Stimulated activated CD4-positive, alpha-beta T cell treated with anti-CD3 and anti-CD28 coated beads, Interleukin-1b, Interleukin-23, amount 100 ng/mL, for 4 hours (primary cell): ENCODE measurements at regions not wholly inside any gene's neighbourhood (a gene's known extent, or its start where the extent isn't known, plus 50 kb on each side); places are given as distances from the start of the nearest gene placed in this dataset.
"Not testable (repeated sequence)": the region's sequence is repeated elsewhere in the genome, so short reads cannot be mapped to it uniquely, and the experiment has no call there.

Experiments
- DNase-seq, 2 donors: peaks; one replicate each; pipeline ENCODE4 v3.0.0-alpha.2; 2020; ENCODE audit warnings: low read depth in 2 of 2

- DNase-seq: no peak
Measured at GRCh38 chr12:93080452-93080851, 151.4 kb upstream of the EEA1 start.

- DNase-seq: no peak
Measured at GRCh38 chr12:93080994-93081809, 152.1 kb upstream of the EEA1 start.

GRCh38 chr12:93081810-93082165 is 152.7 kb upstream of the EEA1 start:
- DNase-seq: no peak

DNA sequence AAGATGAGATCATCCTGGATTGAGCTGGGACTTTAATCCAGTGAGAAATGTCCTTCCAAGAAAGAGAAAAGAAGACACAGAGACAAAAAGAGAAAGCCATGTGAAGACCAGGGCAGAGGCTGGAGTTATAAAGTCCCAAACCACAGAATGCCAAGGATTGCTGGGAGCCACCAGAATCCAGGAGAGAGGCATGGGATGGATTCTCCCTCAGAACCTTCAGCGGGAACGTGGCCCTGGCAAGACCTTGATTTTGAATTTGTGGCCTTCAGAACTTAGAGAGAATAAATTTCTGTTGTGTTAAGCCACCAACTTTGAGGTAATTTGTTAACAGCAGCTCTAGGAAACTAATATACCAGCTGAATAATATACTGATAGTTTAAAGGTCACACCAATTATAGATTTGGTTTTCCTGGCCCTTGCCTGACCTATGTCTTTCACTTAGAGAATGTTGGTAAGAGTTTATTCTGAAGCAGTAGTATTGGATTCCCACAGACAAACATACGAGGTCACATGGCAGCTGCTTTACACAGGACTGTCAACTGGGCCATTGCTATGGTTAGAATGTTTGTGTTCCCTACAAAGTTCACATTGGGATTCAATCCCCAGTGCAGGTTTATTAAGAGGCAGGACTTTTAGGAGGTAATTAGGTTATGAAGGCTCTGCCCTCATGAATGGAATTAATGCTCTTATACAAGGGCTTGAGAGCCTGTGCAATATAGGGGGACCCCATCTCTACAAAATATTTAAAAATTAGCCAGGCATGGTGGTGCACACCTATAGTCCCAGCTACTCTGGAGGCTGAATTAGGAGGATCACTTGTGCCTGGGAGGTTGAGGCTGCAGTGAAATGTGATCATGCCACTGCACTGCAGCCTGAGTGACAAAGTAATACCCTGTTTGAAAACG is 156.5 kb upstream of the EEA1 start:
- no peak for DNase-seq

GRCh38 chr12:93086288-93086727 is 157.2 kb upstream of the EEA1 start:
- DNase-seq: no peak

GRCh38 chr12:93087840-93088610 is 158.9 kb upstream of the EEA1 start:
- DNase-seq: no peak

GRCh38 chr12:93089805-93090569 is 160.9 kb upstream of the EEA1 start:
- DNase-seq: no peak

DNA sequence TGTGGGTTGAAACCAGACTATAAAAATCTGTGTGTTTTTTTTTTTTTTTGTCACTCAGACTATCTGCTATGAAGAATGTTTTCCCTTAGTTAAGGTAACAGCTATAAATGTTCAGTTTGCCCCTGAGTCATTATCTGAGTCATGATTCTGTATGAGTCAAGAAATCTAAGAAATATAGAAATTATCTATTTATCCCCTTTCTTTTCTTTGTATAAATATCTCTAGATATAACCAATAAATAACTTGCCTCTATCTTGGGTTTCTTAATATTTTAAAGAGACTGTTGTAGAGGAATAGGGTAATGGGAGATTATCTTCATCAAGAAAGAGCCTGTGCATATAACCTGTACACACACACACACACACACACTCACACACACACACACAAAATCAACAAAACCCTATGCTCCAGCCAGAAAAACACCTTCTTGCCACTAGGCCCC is 161.7 kb upstream of the EEA1 start:
- DNase-seq: no peak

- DNase-seq: no peak
Measured at GRCh38 chr12:93091886-93092648, 163.0 kb upstream of the EEA1 start.

DNA sequence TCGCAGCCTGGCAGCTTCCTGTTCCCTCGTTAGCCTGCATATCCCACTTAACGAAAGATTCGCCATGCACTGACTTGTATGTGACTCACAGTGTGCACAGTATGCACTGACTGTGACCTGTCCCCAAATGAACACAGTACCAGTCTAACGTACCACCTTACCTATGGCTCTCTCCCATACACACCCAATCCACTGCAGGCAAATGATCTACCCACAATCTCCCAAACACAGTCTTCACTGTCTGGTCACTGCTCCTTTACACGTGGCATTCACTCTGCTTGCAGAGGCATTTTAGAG is 163.5 kb upstream of the EEA1 start:
- DNase-seq: no peak

DNA sequence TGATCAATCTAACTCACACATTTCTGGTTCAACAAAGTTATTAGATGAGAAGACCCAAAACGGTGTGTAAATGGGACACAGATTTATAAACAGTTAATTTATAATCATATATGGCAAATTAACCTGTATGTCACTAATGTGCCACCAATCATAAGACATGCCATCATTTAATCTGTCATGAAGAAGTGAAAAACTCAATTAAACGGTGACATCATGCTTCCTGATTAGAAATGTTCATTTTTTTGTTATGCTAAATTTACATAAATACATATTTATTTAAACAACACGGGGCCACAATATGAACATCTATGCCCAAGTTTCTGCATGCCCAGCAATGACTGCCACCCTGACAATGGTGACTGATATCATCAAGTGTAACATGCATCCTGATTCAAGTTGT is 164.1 kb upstream of the EEA1 start:
- DNase-seq: no peak

DNA sequence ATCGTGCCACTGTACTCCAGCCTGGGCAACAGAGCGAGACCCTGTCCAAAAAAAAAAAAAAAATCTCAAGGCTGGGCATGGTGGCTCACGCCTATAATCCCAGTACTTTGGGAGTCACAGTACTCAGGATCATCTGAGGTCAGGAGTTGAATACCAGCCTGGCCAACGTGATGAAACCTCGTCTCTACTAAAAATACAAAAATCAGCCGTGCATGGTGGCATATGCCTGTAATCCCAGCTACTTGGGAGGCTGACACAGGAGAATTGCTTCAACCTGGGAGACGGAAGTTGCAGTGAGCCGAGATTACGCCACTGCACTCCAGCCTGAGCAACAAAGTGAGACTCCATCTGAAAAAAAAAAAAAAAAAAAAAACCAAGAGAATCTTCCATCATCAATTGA is 165.1 kb upstream of the EEA1 start:
- not testable (repeated sequence) for DNase-seq

GRCh38 chr12:93094988-93095737 is 166.1 kb upstream of the EEA1 start:
- no peak for DNase-seq

GRCh38 chr12:93097417-93097816 is 168.3 kb upstream of the EEA1 start:
- DNase-seq: no peak

GRCh38 chr12:93098077-93098476 is 169.0 kb upstream of the EEA1 start:
- DNase-seq: peak; percentile 47 to 49

DNA sequence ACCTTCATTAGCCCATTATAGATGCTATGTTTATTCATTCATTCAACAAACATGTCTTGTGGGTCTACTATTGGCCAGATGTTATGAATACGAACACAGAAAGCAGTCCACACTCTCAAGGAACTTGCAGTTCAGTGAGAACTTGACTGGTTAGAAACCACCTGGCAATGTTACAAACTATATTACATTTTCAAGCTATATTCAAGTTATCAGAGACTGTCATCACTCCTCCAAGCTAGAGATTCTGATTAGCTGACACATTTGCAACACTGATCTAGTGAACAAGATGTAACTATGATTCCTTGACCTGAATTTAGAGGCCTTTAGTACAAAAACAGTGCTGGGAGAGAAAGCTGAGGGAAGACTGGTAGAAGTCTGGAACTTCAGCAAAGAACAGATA is 170.7 kb upstream of the EEA1 start:
- no peak for DNase-seq

GRCh38 chr12:93100610-93101009 is 171.5 kb upstream of the EEA1 start:
- DNase-seq: no peak

- DNase-seq: no peak
Measured at GRCh38 chr12:93101367-93101766, 172.3 kb upstream of the EEA1 start.

DNA sequence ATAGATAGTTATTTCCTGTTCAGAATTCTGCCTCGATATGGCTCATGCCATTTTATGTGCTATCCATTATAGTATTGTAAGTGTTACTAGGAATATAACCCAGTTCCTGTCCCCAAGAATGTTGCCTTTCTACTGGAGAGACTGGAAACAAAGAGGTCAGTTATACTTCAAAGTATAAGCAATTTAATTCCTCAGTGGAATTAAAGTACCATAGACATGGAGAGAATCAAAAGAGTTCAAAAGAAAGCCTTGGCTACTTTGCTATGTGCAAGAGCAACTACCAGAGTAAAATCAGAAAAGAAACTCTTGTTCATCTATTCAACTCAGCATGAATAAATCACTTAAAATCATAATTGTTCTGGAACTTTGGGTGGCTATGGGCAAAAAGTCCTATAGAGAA is 173.2 kb upstream of the EEA1 start:
- no peak for DNase-seq

- DNase-seq: no peak
Measured at GRCh38 chr12:93102744-93103143, 173.6 kb upstream of the EEA1 start.
